Fibroblast of skin of scalp (primary cell): ENCODE measurements at regions not wholly inside any gene's neighbourhood (a gene's known extent, or its start where the extent isn't known, plus 50 kb on each side); places are given as distances from the start of the nearest gene placed in this dataset.
"Not testable (repeated sequence)": the region's sequence is repeated elsewhere in the genome, so short reads cannot be mapped to it uniquely, and the experiment has no call there.

ENCODE experiments used
- DNase-seq: peaks from one replicate; pipeline ENCODE4 v3.0.0-alpha.2; 2013

DNA sequence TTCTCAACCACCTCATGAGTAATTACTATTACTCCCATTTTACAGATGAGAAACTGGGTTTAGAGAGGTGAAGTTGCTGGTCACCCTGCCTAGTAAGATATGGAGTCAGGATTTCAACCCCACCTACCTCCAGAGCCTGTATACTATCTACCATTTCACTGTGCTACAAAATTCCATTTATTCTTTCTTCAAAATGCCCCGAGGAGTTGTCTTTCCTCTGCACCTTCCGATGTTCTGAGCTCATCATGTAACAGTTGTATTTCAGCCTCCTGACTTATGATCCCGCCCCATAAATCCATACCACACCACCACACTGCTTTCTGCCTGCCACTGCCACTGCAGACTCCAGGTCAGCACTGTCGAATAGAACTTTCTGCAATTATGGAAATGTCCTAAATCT lies 71.3 kb upstream of the SLC25A36 start:
- DNase-seq: no peak

DNA sequence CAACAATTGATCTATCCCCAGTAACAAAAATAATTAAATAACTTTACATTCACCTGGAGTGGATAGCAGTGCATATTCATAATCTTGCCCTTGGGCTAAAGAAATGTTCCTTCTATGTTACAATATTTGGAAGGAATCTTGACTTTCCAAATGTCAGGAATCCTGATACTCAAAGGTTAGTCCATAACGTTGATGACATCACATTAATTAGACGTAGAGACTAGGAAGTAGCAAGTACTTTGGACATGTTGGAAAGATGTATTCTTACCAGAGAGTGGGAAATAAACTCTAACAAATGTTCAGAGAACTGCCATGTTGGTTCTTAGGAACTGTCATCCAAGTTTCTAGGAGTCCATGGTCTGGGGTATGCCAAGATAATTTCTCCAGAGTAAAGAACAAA lies 70.6 kb upstream of the SLC25A36 start:
- no peak for DNase-seq

DNA sequence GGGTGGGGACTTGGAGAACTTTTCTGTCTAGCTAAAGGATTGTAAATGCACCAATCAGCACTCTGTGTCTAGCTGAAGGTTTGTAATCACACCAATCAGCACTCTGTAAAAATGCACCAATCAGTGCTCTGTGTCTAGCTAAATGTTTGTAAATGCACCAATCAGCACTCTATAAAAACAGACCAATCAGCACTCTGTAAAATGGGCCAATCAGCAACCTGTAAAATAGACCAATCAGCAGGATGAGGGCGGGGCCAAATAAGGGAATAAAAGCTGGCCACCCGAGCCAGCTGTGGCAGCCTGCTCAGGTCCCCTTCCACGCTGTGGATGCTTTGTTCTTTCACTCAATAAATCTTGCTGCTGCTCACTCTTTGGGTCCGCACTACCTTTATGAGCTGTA lies 69.5 kb upstream of the SLC25A36 start:
- not testable (repeated sequence) for DNase-seq

DNA sequence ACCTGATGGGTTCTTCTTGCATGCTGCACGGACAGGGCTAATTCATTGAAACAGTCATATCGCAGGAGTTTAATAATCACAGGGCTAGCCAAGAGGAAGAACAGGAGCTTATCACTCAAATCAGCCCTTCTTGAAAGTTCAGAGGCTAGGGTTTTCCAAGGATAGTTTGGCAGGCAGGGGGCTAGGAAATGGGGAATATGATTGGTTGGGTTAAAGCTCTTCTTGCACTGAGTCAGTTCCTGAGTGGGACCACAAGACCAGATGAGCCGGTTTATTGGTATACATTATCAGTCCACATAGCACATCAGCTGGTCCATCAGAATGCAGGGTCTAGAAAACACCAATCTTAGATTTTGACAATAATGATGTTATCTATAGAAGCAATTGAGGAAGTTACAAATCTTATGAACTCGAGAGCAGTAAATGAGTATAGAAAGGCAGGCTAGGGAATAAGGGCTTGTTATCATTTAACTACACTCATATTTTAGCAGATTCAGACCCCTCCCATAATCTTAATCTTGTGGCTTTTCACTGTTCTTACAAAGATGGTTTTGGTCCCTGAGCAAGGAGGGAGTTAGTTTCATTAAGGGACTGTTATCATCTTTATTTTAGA lies 58.1 kb upstream of the SLC25A36 start:
- DNase-seq: no peak

- not testable (repeated sequence) for DNase-seq
Observed at GRCh38 chr3:140885697-140886096, 55.9 kb upstream of the SLC25A36 start.
